Fibroblast of lung (primary cell): ENCODE measurements at regions not wholly inside any gene's neighbourhood (a gene's known extent, or its start where the extent isn't known, plus 50 kb on each side); places are given as distances from the start of the nearest gene placed in this dataset.

Experiments used
- EZH2 ChIP-seq: IDR thresholded peaks from 2 replicates; pipeline ENCODE4 v1.5.1; 2012; ENCODE audit warnings: low read length, control low read depth, mild to moderate bottlenecking; ENCODE audit errors: missing control alignments
- TF ChIP-seq, protein P1 (sequence below), 2 donors: IDR thresholded peaks in 1 of 2; conservative IDR thresholded peaks in 1 of 2; 1 replicate in 1 of 2; 2 replicates in 1 of 2; pipeline ENCODE4 v1.5.1; 2011 to 2012; ENCODE audit warnings: low read length in 2 of 2, control low read depth in 1 of 2, inconsistent platforms in 1 of 2, low read depth in 1 of 2, mild to moderate bottlenecking in 1 of 2

DNA sequence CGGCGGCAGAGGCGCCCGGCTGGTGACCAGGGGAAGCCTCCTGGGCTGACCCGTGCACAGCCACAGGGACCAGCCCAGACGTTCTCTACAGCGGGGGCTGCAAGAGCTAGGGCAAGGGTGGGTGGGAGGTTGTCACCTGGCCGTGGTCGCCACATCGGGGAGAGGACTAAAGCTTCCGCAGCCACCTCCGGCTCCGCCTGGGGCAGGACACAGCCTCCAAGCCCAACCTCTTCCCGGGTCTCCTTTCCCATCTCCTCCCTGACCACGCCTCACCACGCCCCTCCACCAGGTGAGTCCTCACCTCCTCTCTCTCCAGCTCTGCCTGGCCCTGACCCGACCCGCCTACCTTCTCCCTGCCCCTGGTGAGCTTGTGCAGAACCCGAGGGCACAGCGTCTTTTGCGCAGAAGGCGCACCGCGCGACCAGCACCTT lies 75.9 kb upstream of the LMO1 start:
- TF ChIP-seq, protein P1, sequence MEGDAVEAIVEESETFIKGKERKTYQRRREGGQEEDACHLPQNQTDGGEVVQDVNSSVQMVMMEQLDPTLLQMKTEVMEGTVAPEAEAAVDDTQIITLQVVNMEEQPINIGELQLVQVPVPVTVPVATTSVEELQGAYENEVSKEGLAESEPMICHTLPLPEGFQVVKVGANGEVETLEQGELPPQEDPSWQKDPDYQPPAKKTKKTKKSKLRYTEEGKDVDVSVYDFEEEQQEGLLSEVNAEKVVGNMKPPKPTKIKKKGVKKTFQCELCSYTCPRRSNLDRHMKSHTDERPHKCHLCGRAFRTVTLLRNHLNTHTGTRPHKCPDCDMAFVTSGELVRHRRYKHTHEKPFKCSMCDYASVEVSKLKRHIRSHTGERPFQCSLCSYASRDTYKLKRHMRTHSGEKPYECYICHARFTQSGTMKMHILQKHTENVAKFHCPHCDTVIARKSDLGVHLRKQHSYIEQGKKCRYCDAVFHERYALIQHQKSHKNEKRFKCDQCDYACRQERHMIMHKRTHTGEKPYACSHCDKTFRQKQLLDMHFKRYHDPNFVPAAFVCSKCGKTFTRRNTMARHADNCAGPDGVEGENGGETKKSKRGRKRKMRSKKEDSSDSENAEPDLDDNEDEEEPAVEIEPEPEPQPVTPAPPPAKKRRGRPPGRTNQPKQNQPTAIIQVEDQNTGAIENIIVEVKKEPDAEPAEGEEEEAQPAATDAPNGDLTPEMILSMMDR (conservative IDR thresholded peaks at IDR 0.05 in 1 of 2, IDR thresholded peaks at IDR 0.05 in 1 of 2; ENCODE audit: low read depth in 1 of 2, low read length in 2 of 2) = no peak
- no peak for TF ChIP-seq EZH2
